ENCODE measurements at regions not wholly inside any gene's neighbourhood (a gene's known extent, or its start where the extent isn't known, plus 50 kb on each side); places are given as distances from the start of the nearest gene placed in this dataset.
"Not testable (repeated sequence)": the region's sequence is repeated elsewhere in the genome, so short reads cannot be mapped to it uniquely, and the experiment has no call there.

DNA sequence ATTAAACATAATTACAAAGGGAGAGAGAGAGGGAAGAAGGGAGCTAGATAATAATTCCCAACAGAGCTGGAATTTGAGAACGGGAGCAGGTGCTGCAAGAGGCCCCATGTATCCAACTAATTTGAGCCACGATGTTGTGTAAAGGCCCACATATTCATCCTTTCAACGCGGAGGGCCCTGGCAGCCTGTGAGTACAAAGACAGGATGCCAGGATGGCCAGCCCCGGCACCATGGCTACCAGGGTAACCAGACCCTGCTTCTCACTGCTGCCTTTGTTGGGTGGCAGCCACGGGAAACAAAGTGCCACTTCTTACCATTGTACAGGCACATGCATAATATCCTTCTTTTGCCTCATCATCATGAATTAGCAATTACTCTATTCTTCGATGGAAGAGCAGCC lies 492.0 kb upstream of the NRSN1 start:
- no peak for TF ChIP-seq POLR2A (IDR thresholded peaks at IDR 0.05; ENCODE audit: low read depth, low read length)
- FAIRE-seq (no peak), DNase-seq (ENCODE audit: insufficient read length, low spot score) (no peak)

DNA sequence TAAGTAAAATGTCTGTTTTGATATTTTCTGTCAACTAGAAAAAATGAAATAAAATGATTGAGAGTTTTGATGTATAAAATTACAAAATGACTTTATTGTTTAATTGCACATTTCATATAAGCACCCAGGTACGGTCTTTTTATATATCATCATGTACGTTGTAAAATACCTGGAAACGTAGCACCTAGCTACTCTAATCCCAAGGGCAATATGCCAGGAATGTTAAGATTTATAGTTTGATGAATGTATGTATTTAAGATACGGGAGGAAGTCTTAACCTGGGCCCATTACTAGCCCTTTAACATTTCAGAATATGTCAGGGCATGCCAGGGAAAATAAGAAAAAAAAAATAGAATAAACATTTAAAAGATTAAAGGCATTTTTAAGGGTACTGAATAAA lies 490.9 kb upstream of the NRSN1 start:
- FAIRE-seq (no peak), DNase-seq (ENCODE audit: insufficient read length, low spot score) (no peak)
- TF ChIP-seq POLR2A (IDR thresholded peaks at IDR 0.05; ENCODE audit: low read depth, low read length), result no peak

DNA sequence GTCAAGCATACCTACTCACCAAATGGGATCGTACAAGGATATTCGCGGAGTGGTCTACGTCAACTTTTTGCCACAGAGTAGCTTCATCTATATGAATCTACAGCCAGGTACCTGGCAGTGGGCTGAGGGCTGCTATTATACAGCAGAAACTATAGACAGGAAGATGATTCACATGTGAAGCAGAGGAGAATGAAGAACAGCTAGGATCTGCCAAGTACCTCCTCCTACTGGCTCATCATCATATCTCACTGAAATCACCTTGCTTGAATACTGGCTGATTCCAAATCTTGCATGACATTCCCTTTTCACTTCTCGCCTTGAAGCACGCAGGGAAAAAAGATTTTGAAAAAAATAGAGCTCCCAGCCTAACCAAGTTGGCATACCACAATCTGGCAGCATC lies 488.7 kb upstream of the NRSN1 start:
- TF ChIP-seq POLR2A (IDR thresholded peaks at IDR 0.05; ENCODE audit: low read depth, low read length), result no peak
- no peak for DNase-seq (ENCODE audit: insufficient read length, low spot score)
- no peak for FAIRE-seq

DNA sequence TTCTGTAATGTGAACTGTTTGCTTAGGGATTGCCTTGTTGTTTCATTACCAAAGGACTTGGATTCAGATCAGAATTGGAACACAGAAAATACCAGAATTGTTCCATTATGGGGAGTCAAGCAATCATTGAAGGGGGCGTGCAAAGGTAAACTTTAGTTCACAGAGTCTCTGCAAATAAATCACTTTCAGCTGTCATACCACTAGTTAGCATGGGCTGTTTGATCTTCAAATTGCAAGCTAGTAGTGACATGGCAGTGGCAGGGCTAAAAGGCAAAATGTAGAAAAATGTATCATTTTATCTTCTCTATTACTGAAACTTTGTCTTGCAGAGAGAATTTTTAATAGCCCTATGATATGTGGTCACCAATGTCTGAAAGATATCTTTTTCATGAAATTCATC lies 483.2 kb upstream of the NRSN1 start:
- no peak for TF ChIP-seq POLR2A (IDR thresholded peaks at IDR 0.05; ENCODE audit: low read depth, low read length)
- FAIRE-seq (no peak), DNase-seq (ENCODE audit: insufficient read length, low spot score) (no peak)

DNA sequence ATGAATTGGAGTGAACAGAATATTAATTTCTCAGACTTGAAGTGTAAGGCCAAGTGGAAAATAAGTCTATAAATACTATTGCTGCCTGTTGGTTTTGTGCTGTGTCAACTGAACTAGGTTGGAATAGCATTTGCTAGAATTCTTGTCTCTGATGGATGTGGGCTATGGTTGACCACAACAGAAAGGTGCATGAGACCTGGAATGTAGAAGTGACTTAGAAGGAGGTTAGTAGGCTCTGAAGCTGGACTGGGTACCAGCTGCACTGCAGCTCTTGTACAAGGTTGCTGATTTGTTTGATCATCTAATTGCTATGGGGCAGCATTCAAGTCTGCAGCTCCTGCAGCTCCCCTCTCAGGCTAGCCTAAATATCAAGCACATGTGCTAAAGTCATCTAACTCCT lies 479.0 kb upstream of the NRSN1 start:
- TF ChIP-seq POLR2A (IDR thresholded peaks at IDR 0.05; ENCODE audit: low read depth, low read length), result no peak
- FAIRE-seq (no peak), DNase-seq (ENCODE audit: insufficient read length, low spot score) (no peak)

DNA sequence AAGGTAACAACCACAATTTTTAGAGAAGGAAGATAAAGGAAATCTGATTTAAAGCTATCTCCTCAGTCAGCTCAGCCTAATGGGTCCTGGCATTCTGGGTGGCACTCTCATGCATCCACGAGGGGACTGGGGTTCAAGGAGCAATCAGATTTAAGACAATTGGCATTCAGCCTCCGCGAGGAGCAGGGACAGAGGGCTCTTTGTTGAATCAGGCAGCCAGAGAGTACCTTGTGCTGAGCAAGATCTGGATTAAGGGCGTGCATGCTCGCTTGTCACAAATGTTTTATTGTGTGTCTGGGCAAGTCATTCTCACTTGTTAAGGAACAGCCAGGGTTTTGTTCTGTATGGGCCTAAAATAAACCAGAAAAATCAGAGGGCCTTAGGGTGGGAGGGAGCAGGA lies 475.3 kb upstream of the NRSN1 start:
- no peak for TF ChIP-seq POLR2A (IDR thresholded peaks at IDR 0.05; ENCODE audit: low read depth, low read length)
- DNase-seq (ENCODE audit: insufficient read length, low spot score) (no peak), FAIRE-seq (no peak)

DNA sequence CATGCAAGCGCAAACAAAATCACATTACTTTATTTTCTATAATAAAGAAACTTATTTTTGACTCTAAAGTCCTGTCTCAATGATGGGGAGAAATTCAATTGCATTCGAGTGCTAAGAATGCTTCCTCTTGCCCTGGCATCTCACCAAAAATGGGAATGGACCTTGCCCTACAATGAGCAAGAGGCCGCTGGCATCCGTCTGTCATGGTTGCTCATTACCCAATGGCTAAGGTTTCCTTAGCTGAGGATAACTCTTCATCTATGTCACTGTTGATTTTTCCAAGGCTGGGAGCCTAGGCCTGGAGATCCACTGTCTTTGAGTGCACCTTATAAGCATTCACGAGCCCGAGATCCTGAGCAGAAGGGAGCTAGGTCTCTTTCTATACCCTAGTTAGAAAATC lies 471.3 kb upstream of the NRSN1 start:
- FAIRE-seq (no peak), DNase-seq (ENCODE audit: insufficient read length, low spot score) (no peak)

DNA sequence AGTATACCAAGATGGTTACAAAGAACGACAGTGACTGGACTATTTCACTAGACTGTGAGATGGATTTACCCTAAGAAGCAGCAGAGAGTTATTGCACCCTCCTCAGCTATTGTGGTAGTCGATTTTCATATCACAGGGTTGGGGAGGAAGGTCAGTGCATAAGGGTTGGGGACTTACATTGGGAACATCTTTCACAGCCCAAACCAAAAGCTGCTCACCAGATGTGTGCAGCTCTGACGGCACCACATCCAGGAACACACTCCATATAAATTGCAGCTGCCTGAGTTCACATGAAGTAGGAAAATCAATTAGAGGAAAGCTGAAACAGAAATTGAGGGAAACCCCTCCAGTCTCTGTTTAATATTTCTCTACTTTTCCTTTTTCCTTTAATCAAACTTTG lies 470.5 kb upstream of the NRSN1 start:
- no peak for TF ChIP-seq POLR2A (IDR thresholded peaks at IDR 0.05; ENCODE audit: low read depth, low read length)
- FAIRE-seq (no peak), DNase-seq (ENCODE audit: insufficient read length, low spot score) (no peak)

More for the DNA sequence above, 471.3 kb upstream of the NRSN1 start:
- no peak for TF ChIP-seq POLR2A (IDR thresholded peaks at IDR 0.05; ENCODE audit: low read depth, low read length)

DNA sequence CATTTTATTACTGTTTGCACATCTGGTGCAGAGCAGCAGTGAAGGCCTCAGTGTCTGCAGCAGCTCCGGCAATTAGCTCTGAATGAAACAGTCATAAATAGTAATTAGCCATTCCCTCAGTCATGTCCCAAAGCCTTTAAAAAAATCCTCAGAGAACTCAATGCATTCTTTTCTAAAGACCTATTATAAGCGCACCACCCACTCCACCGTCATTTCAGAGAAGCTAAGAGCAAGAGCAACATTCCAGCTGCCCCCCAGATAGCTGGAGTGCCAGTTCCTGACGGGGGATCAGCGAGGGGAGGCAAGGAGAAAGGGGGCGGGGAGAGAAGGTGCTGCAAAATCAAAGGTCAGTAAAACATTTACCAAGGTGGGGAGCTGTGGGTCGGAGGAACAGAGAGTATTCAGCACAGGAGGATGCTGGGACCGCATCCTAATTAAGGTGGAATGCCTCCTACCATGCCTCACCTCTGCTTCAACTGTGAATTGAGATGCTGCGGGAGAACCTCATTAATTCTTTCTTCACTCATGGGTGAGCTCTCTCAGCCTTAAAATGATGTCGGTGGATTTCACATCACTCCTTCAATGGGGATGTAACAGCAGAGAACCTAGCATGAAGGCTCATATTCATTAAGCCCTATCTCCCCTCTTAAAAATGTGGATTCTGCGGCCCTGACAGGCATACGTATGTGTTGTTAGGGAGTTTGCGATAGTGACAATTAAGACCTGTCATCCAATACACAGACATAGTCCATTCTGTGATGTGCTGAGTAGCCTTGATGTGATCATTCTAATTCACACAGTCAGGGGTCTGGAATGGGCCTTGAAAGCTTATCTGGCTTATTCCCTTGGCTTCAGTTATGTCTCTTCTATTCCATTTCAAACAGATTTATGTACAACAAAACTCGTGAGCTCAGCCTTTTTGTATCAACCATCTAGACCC lies 469.5 kb upstream of the NRSN1 start:
- DNase-seq (ENCODE audit: insufficient read length, low spot score) (no peak), FAIRE-seq (no peak)
- TF ChIP-seq POLR2A (IDR thresholded peaks at IDR 0.05; ENCODE audit: low read depth, low read length), result no peak

DNA sequence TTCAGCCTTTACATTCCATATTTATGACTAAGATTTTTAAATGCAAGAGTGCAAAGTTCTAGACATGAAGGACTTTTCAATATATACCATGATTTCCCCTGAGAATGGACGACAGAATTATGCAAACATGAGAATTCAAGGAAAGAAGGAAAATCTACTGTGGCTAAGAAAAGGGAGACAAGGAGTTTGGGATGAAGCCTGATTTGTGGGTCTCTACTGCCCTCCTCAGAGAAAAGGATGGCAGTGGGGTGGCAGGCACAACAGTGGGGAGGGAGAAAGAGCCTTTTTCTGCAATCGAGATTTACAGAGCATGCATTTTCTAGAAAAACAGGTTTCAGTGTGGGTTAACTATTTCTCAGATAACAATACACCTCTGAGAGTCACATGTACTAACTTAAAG lies 466.9 kb upstream of the NRSN1 start:
- TF ChIP-seq POLR2A (IDR thresholded peaks at IDR 0.05; ENCODE audit: low read depth, low read length), result no peak
- DNase-seq (ENCODE audit: insufficient read length, low spot score) (peak; percentile 2), FAIRE-seq (no peak)

DNA sequence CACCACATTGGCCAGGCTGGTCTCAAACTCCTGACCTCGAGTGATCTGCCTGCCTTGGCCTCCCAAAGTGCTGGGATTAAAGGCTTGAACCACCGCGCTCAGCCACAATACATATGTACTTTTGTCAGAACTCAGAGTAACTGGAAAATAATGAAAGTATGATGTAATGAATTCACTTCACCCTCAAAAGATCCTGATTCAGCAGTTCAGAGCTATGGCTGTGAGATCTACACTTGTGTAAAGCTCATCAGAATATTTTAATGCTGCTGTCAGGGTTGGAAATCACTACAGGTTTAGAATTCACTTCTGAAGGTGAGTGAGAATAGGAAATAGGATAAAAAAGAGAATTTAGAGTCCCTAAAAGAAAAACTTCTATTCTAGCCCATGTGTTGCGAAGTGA lies 464.5 kb upstream of the NRSN1 start:
- no peak for FAIRE-seq
- TF ChIP-seq POLR2A (IDR thresholded peaks at IDR 0.05; ENCODE audit: low read depth, low read length), result no peak

DNA sequence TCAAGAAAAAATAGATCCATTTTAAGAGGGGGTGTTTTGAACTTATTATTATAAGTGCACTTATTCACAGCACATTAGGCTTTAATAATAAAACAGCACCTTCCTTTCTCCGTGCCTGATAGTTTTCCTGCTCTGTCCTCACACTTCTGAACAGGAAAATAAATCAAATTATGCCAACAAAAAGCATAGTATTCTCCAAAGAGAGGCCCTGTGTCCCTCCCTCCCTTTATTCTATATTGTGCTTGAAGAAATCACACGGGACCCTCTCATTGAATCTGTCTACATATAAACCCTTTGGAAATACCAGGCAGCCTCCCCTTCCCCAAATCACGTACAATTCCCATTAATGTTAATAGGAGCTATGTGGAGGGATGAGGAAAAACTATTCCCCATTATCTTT lies 462.9 kb upstream of the NRSN1 start:
- no peak for DNase-seq (ENCODE audit: insufficient read length, low spot score)
- no peak for TF ChIP-seq POLR2A (IDR thresholded peaks at IDR 0.05; ENCODE audit: low read depth, low read length)
- no peak for FAIRE-seq

More for the DNA sequence above, 464.5 kb upstream of the NRSN1 start:
- DNase-seq (ENCODE audit: insufficient read length, low spot score), result no peak

DNA sequence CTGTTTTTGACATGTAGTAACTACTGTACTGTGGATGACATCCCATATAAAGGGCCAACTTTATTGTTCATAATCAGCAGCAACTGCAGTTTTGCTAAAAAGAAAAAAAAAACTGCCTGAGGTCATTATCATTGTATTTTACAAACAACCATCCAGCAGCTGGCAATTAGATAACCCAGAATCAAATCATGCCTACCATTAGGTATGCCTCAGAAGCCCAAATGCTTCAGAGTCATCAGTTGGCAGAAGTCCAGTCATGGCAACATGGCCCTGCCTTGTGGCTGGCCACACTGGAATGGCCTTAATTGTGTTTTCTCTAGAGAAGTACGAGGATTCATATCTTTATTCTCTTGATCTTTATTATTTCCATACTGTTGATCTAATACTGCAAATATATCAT lies 462.4 kb upstream of the NRSN1 start:
- DNase-seq (ENCODE audit: insufficient read length, low spot score) (no peak), FAIRE-seq (no peak)
- TF ChIP-seq POLR2A (IDR thresholded peaks at IDR 0.05; ENCODE audit: low read depth, low read length), result no peak

DNA sequence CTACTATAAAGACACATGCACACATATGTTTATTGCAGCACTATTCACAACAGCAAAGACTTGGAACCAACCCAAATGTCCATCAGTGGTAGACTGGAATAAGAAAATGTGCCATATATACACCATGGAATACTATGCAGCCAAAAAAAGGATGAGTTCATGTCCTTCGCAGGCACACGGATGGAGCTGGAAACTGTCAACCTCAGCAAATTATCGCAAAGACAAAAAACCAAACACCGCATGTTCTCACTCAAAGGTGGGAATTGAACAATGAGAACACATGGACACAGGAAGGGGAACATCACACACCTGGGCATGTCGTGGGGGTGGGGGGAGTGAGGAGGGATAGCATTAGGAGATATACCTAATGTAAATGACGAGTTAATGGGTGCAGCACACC lies 460.1 kb upstream of the NRSN1 start:
- DNase-seq (ENCODE audit: insufficient read length, low spot score); FAIRE-seq: not testable (repeated sequence)

DNA sequence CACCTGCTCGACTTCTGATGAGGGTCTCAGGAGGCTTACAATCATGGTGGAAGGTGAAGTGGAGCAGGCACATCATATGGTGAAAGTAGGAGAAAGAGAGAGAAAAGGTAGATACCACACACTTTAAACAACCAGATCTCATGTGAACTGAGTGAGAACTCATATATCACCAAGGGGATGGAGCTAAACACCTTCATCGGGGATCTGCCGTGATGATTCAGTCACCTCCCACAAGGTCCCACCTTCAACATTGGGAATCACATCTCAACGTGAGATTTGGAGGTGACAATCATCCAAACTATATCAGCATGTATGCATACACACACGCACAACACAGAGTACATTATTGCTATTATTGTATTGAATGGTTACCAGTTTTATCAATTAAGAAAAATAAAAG lies 453.3 kb upstream of the NRSN1 start:
- no peak for FAIRE-seq
- no peak for DNase-seq (ENCODE audit: insufficient read length, low spot score)
- no peak for TF ChIP-seq POLR2A (IDR thresholded peaks at IDR 0.05; ENCODE audit: low read depth, low read length)
